H9 (cell line): ENCODE measurements at regions not wholly inside any gene's neighbourhood (a gene's known extent, or its start where the extent isn't known, plus 50 kb on each side); places are given as distances from the start of the nearest gene placed in this dataset.
"Not testable (repeated sequence)": the region's sequence is repeated elsewhere in the genome, so short reads cannot be mapped to it uniquely, and the experiment has no call there.

Experiments used
- DNase-seq: peaks from one replicate; pipeline ENCODE4 v3.0.0-alpha.2; 2017
- H2AFZ ChIP-seq: one replicate; pipeline ENCODE4 v1.6.1; 2013; ENCODE audit warnings: mild to moderate bottlenecking, low read length, control low read depth, moderate library complexity
- H2AK5ac ChIP-seq: 2 replicates; pipeline ENCODE4 v1.6.1; 2013; ENCODE audit warnings: low read length, control low read depth, mixed read lengths; ENCODE audit not compliant: insufficient read length
- H2BK120ac ChIP-seq: one replicate; pipeline ENCODE4 v1.6.1; 2013; ENCODE audit warnings: low read depth, mild to moderate bottlenecking, low read length, control low read depth, inconsistent platforms; ENCODE audit not compliant: poor library complexity, severe bottlenecking
- H2BK12ac ChIP-seq: 2 replicates; pipeline ENCODE4 v1.6.1; 2013; ENCODE audit warnings: low read length, control low read depth, mixed read lengths, low read depth; ENCODE audit not compliant: insufficient read length
- H2BK15ac ChIP-seq: 2 replicates; pipeline ENCODE4 v1.6.1; 2013; ENCODE audit warnings: low read depth, low read length, control low read depth
- H2BK20ac ChIP-seq: one replicate; pipeline ENCODE4 v1.6.1; 2013; ENCODE audit warnings: low read depth, mild to moderate bottlenecking, low read length, control low read depth, inconsistent platforms; ENCODE audit not compliant: poor library complexity, severe bottlenecking
- H2BK5ac ChIP-seq: 2 replicates; pipeline ENCODE4 v1.6.1; 2013; ENCODE audit warnings: low read length, control low read depth, mixed read lengths; ENCODE audit not compliant: insufficient read length
- H3K14ac ChIP-seq: 2 replicates; pipeline ENCODE4 v1.6.1; 2013; ENCODE audit warnings: low read length, control low read depth; ENCODE audit not compliant: insufficient read depth
- H3K18ac ChIP-seq: 2 replicates; pipeline ENCODE4 v1.6.1; 2013; ENCODE audit warnings: low read depth, mild to moderate bottlenecking, mixed read lengths, low read length, control low read depth; ENCODE audit not compliant: insufficient read length
- H3K23ac ChIP-seq: 2 replicates; pipeline ENCODE4 v1.6.1; 2013; ENCODE audit warnings: low read length, control low read depth, mixed read lengths, low read depth; ENCODE audit not compliant: insufficient read length
- H3K23me2 ChIP-seq: 2 replicates; pipeline ENCODE4 v1.6.1; 2013; ENCODE audit warnings: low read depth, mild to moderate bottlenecking, mixed read lengths, low read length, control low read depth; ENCODE audit not compliant: insufficient read length, poor library complexity, severe bottlenecking
- H3K27ac ChIP-seq: 2 replicates; pipeline ENCODE4 v1.5.1; 2013; ENCODE audit warnings: low read length, control low read depth, mixed read lengths, low read depth; ENCODE audit not compliant: insufficient read length
- H3K27me3 ChIP-seq: 2 replicates; pipeline ENCODE4 v1.6.1; 2013; ENCODE audit warnings: low read length, control low read depth, inconsistent platforms; ENCODE audit not compliant: insufficient read depth
- H3K4ac ChIP-seq: 2 replicates; pipeline ENCODE4 v1.6.1; 2013; ENCODE audit warnings: low read depth, mild to moderate bottlenecking, control low read depth, inconsistent platforms, low read length, moderate library complexity
- H3K4me1 ChIP-seq: 2 replicates; pipeline ENCODE4 v1.6.1; 2013; ENCODE audit warnings: low read length, control low read depth, inconsistent platforms; ENCODE audit not compliant: insufficient read depth
- H3K4me2 ChIP-seq: 2 replicates; pipeline ENCODE4 v1.6.1; 2013; ENCODE audit warnings: low read length, control low read depth, mixed read lengths; ENCODE audit not compliant: insufficient read length, insufficient read depth
- H3K56ac ChIP-seq: 2 replicates; pipeline ENCODE4 v1.6.1; 2013; ENCODE audit warnings: low read depth, mild to moderate bottlenecking, mixed read lengths, low read length, control low read depth; ENCODE audit not compliant: insufficient read length
- H3K79me1 ChIP-seq: 2 replicates; pipeline ENCODE4 v1.6.1; 2013; ENCODE audit warnings: low read depth, mild to moderate bottlenecking, moderate library complexity, low read length, control low read depth, inconsistent platforms; ENCODE audit not compliant: insufficient read depth, poor library complexity, severe bottlenecking
- H3K79me2 ChIP-seq: 2 replicates; pipeline ENCODE4 v1.6.1; 2013; ENCODE audit warnings: low read length, control low read depth, inconsistent platforms; ENCODE audit not compliant: insufficient read depth
- H3K9ac ChIP-seq: 2 replicates; pipeline ENCODE4 v1.6.1; 2013; ENCODE audit warnings: low read length, control low read depth, mixed read lengths; ENCODE audit not compliant: insufficient read length; ENCODE audit errors: extremely low read depth
- H3K9me3 ChIP-seq: one replicate; pipeline ENCODE4 v1.6.1; 2013; ENCODE audit warnings: low read depth, low read length, inconsistent platforms; ENCODE audit not compliant: control insufficient read depth
- H3T11ph ChIP-seq: one replicate; pipeline ENCODE4 v1.6.1; 2013; ENCODE audit warnings: mild to moderate bottlenecking, low read length, control low read depth, inconsistent platforms
- H4K20me1 ChIP-seq: one replicate; pipeline ENCODE4 v1.6.1; 2013; ENCODE audit not compliant: control insufficient read depth, insufficient read length, insufficient read depth
- H4K5ac ChIP-seq: 2 replicates; pipeline ENCODE4 v1.6.1; 2013; ENCODE audit warnings: low read depth, mild to moderate bottlenecking, mixed read lengths, low read length, control low read depth; ENCODE audit not compliant: insufficient read length
- H4K8ac ChIP-seq: replicated peaks from 2 replicates; pipeline ENCODE4 v1.6.1; 2013; ENCODE audit warnings: low read length, control low read depth, mixed read lengths, low read depth; ENCODE audit not compliant: insufficient read length
- H4K91ac ChIP-seq: 2 replicates; pipeline ENCODE4 v1.6.1; 2013; ENCODE audit warnings: low read depth, mild to moderate bottlenecking, moderate library complexity, mixed read lengths, low read length, control low read depth; ENCODE audit not compliant: insufficient read length
- H3K27ac Mint-ChIP-seq, 3 experiments: 2 replicates in 2 of 3; 3 replicates in 1 of 3; pipeline ENCODE4 v1.8.0; 2020 to 2021; ENCODE audit warnings: mixed read lengths in 3 of 3, mild to moderate bottlenecking in 1 of 3, moderate library complexity in 1 of 3
- H3K27me3 Mint-ChIP-seq: 2 replicates; pipeline ENCODE4 v1.8.0; 2021; ENCODE audit warnings: low read depth, mild to moderate bottlenecking, moderate library complexity, mixed read lengths
- H3K36me3 Mint-ChIP-seq, 3 experiments: 2 replicates in 2 of 3; 3 replicates in 1 of 3; pipeline ENCODE4 v1.8.0; 2020 to 2021; ENCODE audit warnings: low read depth in 3 of 3, mixed read lengths in 3 of 3; ENCODE audit not compliant: insufficient read depth in 1 of 3
- H3K4me1 Mint-ChIP-seq, 2 experiments: 2 replicates each; pipeline ENCODE4 v1.8.0; 2020; ENCODE audit warnings: mixed read lengths in 2 of 2
- H3K4me3 Mint-ChIP-seq, 2 experiments: 2 replicates in 1 of 2; 3 replicates in 1 of 2; pipeline ENCODE4 v1.8.0; 2020 to 2021; ENCODE audit warnings: mild to moderate bottlenecking in 2 of 2, mixed read lengths in 2 of 2, moderate library complexity in 1 of 2
- H3K9me3 Mint-ChIP-seq, 2 experiments: 2 replicates in 1 of 2; 3 replicates in 1 of 2; pipeline ENCODE4 v1.8.0; 2020; ENCODE audit warnings: mild to moderate bottlenecking in 2 of 2, mixed read lengths in 2 of 2, moderate library complexity in 1 of 2
- WGBS: extraction: QIAGEN DNeasy Blood & Tissue Kit; methylation state at CpG from one replicate; pipeline ENCODE4 v1.1.7; 2013; ENCODE audit warnings: missing lambda C conversion rate, low lambda C conversion rate, mixed read lengths; ENCODE audit not compliant: insufficient read length; ENCODE audit errors: extremely low coverage; 5-methylcytosine and 5-hydroxymethylcytosine counted together
- TF ChIP-seq, protein P1 (sequence below): fragments of 200-600 bp; sonication (generic); conservative IDR thresholded peaks from 3 replicates; pipeline ENCODE4 v1.8.0; 2021; ENCODE audit warnings: antibody characterized with exemption, mild to moderate bottlenecking

DNA sequence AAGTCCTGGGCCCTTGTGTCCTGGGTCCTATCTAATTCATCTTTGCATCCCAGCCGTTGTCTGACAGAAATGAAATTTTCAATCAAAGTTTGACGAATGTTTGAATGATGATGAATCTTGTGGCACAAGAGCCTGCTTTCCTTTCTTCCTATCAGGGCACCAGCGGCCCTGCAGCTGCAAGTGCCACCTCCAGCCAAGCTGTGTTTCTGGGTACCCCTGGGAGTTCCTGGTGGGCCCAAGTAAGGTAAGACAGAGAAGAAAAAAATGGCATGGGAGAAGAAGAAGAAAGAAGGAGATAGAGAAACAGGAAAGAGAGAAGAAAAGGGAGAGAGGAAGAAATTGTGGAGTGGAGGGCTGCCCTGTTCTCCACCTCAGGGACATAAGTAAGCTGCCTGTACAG is 782.1 kb upstream of the TPTE start:
- Mint-ChIP-seq H3K4me3 (no peak overlapping the region), H3K27ac (no peak overlapping the region), H3K36me3 (peaks cover 18 to 23% (median 22%) of the 10 kb centered on the region in 3 experiments), H3K9me3 (peaks cover 0 to 6% of the 10 kb centered on the region in 2 experiments; a peak in 4 of 5 replicates), H3K27me3 (peaks cover 3% of the 10 kb centered on the region), H3K4me1 (no peaks in the 10 kb centered on the region)
- Histone ChIP-seq H2BK12ac (no peak overlapping the region), H3K79me1 (no peaks in the 10 kb centered on the region), H2AK5ac (no peak overlapping the region), H3K79me2 (no peaks in the 10 kb centered on the region), H3K18ac (no peak overlapping the region), H3K4me2 (no peak overlapping the region), H3K27ac (no peak overlapping the region), H3K9ac (no peak overlapping the region), H2BK120ac (no peak overlapping the region), H3K56ac (no peak overlapping the region), H4K5ac (no peak overlapping the region), H3K14ac (no peak overlapping the region), H4K91ac (no peak overlapping the region), H3T11ph (no peak overlapping the region), H3K23ac (no peak overlapping the region), H2BK5ac (no peak overlapping the region), H2BK20ac (no peak overlapping the region), H3K4ac (no peak overlapping the region), H3K4me1 (no peaks in the 10 kb centered on the region), H2BK15ac (no peak overlapping the region), H4K8ac (no peak overlapping the region), H4K20me1 (no peaks in the 10 kb centered on the region), H3K9me3 (peaks cover 94% of the 10 kb centered on the region), H2AFZ (no peak overlapping the region), H3K27me3 (no peaks in the 10 kb centered on the region), H3K23me2 (no peaks in the 10 kb centered on the region)
- TF ChIP-seq, protein P1, sequence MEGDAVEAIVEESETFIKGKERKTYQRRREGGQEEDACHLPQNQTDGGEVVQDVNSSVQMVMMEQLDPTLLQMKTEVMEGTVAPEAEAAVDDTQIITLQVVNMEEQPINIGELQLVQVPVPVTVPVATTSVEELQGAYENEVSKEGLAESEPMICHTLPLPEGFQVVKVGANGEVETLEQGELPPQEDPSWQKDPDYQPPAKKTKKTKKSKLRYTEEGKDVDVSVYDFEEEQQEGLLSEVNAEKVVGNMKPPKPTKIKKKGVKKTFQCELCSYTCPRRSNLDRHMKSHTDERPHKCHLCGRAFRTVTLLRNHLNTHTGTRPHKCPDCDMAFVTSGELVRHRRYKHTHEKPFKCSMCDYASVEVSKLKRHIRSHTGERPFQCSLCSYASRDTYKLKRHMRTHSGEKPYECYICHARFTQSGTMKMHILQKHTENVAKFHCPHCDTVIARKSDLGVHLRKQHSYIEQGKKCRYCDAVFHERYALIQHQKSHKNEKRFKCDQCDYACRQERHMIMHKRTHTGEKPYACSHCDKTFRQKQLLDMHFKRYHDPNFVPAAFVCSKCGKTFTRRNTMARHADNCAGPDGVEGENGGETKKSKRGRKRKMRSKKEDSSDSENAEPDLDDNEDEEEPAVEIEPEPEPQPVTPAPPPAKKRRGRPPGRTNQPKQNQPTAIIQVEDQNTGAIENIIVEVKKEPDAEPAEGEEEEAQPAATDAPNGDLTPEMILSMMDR, result no peak
- no peak for DNase-seq
- WGBS, result no CpG with 5 or more reads among the region's 3 CpGs

DNA sequence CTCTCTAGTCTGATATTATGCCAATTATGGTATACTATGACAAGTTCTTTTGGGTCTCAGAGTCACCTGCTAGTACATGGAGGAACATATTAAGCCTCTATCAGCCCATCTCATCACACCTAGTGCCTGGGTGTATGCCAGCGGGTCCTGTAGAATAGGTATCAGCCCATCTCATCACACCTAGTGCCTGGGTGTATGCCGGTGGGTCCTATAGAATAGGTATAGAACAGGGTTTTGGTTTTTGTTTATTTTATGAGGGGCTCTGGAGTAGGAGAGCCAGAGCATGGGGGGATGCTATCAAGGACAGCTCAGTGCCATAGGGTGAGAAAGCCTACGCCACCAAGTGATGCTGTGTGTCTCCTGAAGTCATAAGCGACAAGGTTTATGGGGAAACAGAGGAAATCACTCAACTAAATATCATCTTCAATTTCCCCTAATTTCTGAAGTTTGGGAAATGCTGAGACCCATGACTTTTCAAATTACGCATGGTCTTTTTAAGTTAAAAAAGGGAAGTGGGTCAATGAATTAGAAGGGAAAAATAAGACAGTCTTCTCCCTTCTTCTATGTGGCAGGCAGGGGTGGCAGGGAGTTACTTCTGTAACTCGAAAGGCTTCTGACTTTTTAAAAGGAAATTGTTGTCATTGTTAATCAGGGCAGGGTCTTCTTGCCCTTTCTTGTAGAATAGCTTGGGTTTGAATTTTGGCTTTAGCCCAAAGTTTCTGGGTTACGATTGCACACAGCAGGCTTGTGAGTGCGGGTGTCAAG is 781.0 kb upstream of the TPTE start:
- H3K9me3 ChIP-seq, result peaks cover 94% of the 10 kb centered on the region
- not testable (repeated sequence) for H2BK20ac ChIP-seq

More for the DNA sequence above, 781.0 kb upstream of the TPTE start:
- H2BK15ac ChIP-seq, H3K23ac ChIP-seq, H2BK12ac ChIP-seq, H4K20me1 ChIP-seq, H2AK5ac ChIP-seq, H3K14ac ChIP-seq, H3K4me3 Mint-ChIP-seq, H3K27ac Mint-ChIP-seq, H3K23me2 ChIP-seq, H2AFZ ChIP-seq, H4K91ac ChIP-seq, H3K4me1 Mint-ChIP-seq, H3K9ac ChIP-seq, H3K79me1 ChIP-seq, H3K27me3 ChIP-seq, H4K8ac ChIP-seq, H3K56ac ChIP-seq, H3K27me3 Mint-ChIP-seq, H3K4me1 ChIP-seq, H2BK5ac ChIP-seq, H3K4me2 ChIP-seq, H3K4ac ChIP-seq, DNase-seq, H3T11ph ChIP-seq, H2BK120ac ChIP-seq, H3K27ac ChIP-seq, H3K18ac ChIP-seq, H4K5ac ChIP-seq, H3K9me3 Mint-ChIP-seq, H3K79me2 ChIP-seq: not testable (repeated sequence)
- WGBS, result no CpG with 5 or more reads among the region's 8 CpGs
- H3K36me3 Mint-ChIP-seq, result peaks cover 18 to 23% (median 22%) of the 10 kb centered on the region in 3 experiments
